Keratinocyte (primary cell): ENCODE measurements at regions not wholly inside any gene's neighbourhood (a gene's known extent, or its start where the extent isn't known, plus 50 kb on each side); places are given as distances from the start of the nearest gene placed in this dataset.

Experiments
- CTCF ChIP-seq, 3 experiments: IDR thresholded peaks in 1 of 3; conservative IDR thresholded peaks in 1 of 3; optimal IDR thresholded peaks in 1 of 3; 2 replicates in 2 of 3; 3 replicates in 1 of 3; pipeline versions ENCODE3 to v1.5.1; 2011; ENCODE audit warnings: low read length in 3 of 3, mild to moderate bottlenecking in 3 of 3, moderate library complexity in 2 of 3, control low read depth in 1 of 3, inconsistent platforms in 1 of 3; ENCODE audit not compliant: insufficient read depth in 2 of 3; ENCODE audit errors: extremely low read depth in 1 of 3
- EZH2 ChIP-seq: IDR thresholded peaks from one replicate; pipeline ENCODE4 v1.6.1; 2012; ENCODE audit warnings: inconsistent platforms, mild to moderate bottlenecking, low read length, moderate library complexity

DNA sequence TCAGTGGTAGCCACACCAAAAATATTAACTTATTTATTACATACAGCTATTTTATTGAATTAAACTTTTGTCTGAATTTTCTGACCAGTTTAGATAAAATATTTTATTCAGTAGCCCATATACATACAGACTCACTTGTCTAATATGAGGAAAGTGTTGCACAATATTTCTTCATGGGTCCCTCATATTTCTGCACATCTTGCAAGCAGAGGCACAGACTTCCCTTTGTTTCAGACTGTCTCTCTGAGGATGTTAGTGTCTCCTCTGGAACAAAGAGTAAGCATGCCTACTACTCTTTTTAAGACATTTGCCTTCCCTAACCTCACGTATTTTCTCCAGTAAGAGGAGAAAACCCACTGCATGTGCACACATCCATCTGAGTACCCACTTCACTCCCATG lies 81.2 kb downstream of the OR5AK2 start:
- TF ChIP-seq CTCF (optimal IDR thresholded peaks at IDR 0.05 in 1 of 3, IDR thresholded peaks at IDR 0.05 in 1 of 3, conservative IDR thresholded peaks at IDR 0.05 in 1 of 3; ENCODE audit: extremely low read depth in 1 of 3, insufficient read depth in 2 of 3, low read length in 3 of 3), result no peak
- no peak for TF ChIP-seq EZH2
